ENCODE measurements at regions not wholly inside any gene's neighbourhood (a gene's known extent, or its start where the extent isn't known, plus 50 kb on each side); places are given as distances from the start of the nearest gene placed in this dataset.

- no peak for DNase-seq (ENCODE audit: low read depth in 6 of 9, low spot score in 9 of 9)
- no peak overlapping the region for H3K27ac ChIP-seq (ENCODE audit: low read depth in 1 of 2, low read length in 1 of 2)
- H3K4me3 ChIP-seq (ENCODE audit: low read length in 2 of 2): no peak overlapping the region
- no peaks in the 10 kb centered on the region for H3K36me3 ChIP-seq (ENCODE audit: control insufficient read depth in 2 of 2, insufficient read depth in 2 of 2, low read length in 1 of 2)
- no peaks in the 10 kb centered on the region for H3K27me3 ChIP-seq (ENCODE audit: control insufficient read depth in 2 of 2, insufficient read depth in 1 of 2, low read length in 1 of 2)
- H3K4me1 ChIP-seq (ENCODE audit: control insufficient read depth in 2 of 2, insufficient read depth in 2 of 2, low read length in 2 of 2): no peaks in the 10 kb centered on the region
- no peaks in the 10 kb centered on the region for H3K9me3 ChIP-seq (ENCODE audit: control insufficient read depth in 2 of 2, insufficient read depth in 1 of 2, low read length in 1 of 2)
Measured at GRCh38 chr7:69254643-69255042, 343.6 kb upstream of the AUTS2 start.

- no peaks in the 10 kb centered on the region for H3K36me3 ChIP-seq (ENCODE audit: control insufficient read depth in 2 of 2, insufficient read depth in 2 of 2, low read length in 1 of 2)
- WGBS: 41% methylated on average over 12 of the region's 12 CpGs
- no peak for DNase-seq (ENCODE audit: low read depth in 6 of 9, low spot score in 9 of 9)
- H3K27me3 ChIP-seq (ENCODE audit: control insufficient read depth in 2 of 2, insufficient read depth in 1 of 2, low read length in 1 of 2): no peaks in the 10 kb centered on the region
- H3K4me3 ChIP-seq (ENCODE audit: low read length in 2 of 2): no peak overlapping the region
- no peak overlapping the region for H3K27ac ChIP-seq (ENCODE audit: low read depth in 1 of 2, low read length in 1 of 2)
- H3K9me3 ChIP-seq (ENCODE audit: control insufficient read depth in 2 of 2, insufficient read depth in 1 of 2, low read length in 1 of 2): no peaks in the 10 kb centered on the region
- no peaks in the 10 kb centered on the region for H3K4me1 ChIP-seq (ENCODE audit: control insufficient read depth in 2 of 2, insufficient read depth in 2 of 2, low read length in 2 of 2)
Measured at GRCh38 chr7:69256634-69257081, 341.6 kb upstream of the AUTS2 start.

- Histone ChIP-seq H3K4me3 (ENCODE audit: low read length in 2 of 2) (no peak overlapping the region), H3K9me3 (ENCODE audit: control insufficient read depth in 2 of 2, insufficient read depth in 1 of 2, low read length in 1 of 2) (no peaks in the 10 kb centered on the region), H3K4me1 (ENCODE audit: control insufficient read depth in 2 of 2, insufficient read depth in 2 of 2, low read length in 2 of 2) (no peaks in the 10 kb centered on the region), H3K36me3 (ENCODE audit: control insufficient read depth in 2 of 2, insufficient read depth in 2 of 2, low read length in 1 of 2) (no peaks in the 10 kb centered on the region), H3K27me3 (ENCODE audit: control insufficient read depth in 2 of 2, insufficient read depth in 1 of 2, low read length in 1 of 2) (no peaks in the 10 kb centered on the region), H3K27ac (ENCODE audit: low read depth in 1 of 2, low read length in 1 of 2) (no peak overlapping the region)
- 95% methylated on average over 2 of the region's 2 CpGs for WGBS
- DNase-seq (ENCODE audit: low read depth in 6 of 9, low spot score in 9 of 9): no peak
Measured at GRCh38 chr7:69257592-69257991, 340.7 kb upstream of the AUTS2 start.

- Histone ChIP-seq H3K36me3 (ENCODE audit: control insufficient read depth in 2 of 2, insufficient read depth in 2 of 2, low read length in 1 of 2) (no peaks in the 10 kb centered on the region), H3K4me1 (ENCODE audit: control insufficient read depth in 2 of 2, insufficient read depth in 2 of 2, low read length in 2 of 2) (no peaks in the 10 kb centered on the region), H3K27ac (ENCODE audit: low read depth in 1 of 2, low read length in 1 of 2) (no peak overlapping the region), H3K27me3 (ENCODE audit: control insufficient read depth in 2 of 2, insufficient read depth in 1 of 2, low read length in 1 of 2) (no peaks in the 10 kb centered on the region), H3K4me3 (ENCODE audit: low read length in 2 of 2) (no peak overlapping the region), H3K9me3 (ENCODE audit: control insufficient read depth in 2 of 2, insufficient read depth in 1 of 2, low read length in 1 of 2) (no peaks in the 10 kb centered on the region)
- 93% methylated on average over 2 of the region's 2 CpGs for WGBS
- no peak for DNase-seq (ENCODE audit: low read depth in 6 of 9, low spot score in 9 of 9)
Measured at GRCh38 chr7:69259445-69259844, 338.8 kb upstream of the AUTS2 start.

- Histone ChIP-seq H3K4me3 (ENCODE audit: low read length in 2 of 2) (no peak overlapping the region), H3K36me3 (ENCODE audit: control insufficient read depth in 2 of 2, insufficient read depth in 2 of 2, low read length in 1 of 2) (no peaks in the 10 kb centered on the region), H3K9me3 (ENCODE audit: control insufficient read depth in 2 of 2, insufficient read depth in 1 of 2, low read length in 1 of 2) (no peaks in the 10 kb centered on the region), H3K27me3 (ENCODE audit: control insufficient read depth in 2 of 2, insufficient read depth in 1 of 2, low read length in 1 of 2) (no peaks in the 10 kb centered on the region), H3K4me1 (ENCODE audit: control insufficient read depth in 2 of 2, insufficient read depth in 2 of 2, low read length in 2 of 2) (no peaks in the 10 kb centered on the region), H3K27ac (ENCODE audit: low read depth in 1 of 2, low read length in 1 of 2) (no peak overlapping the region)
- 98% methylated on average over 4 of the region's 4 CpGs for WGBS
- DNase-seq (ENCODE audit: low read depth in 6 of 9, low spot score in 9 of 9): no peak
Measured at GRCh38 chr7:69260023-69260422, 338.3 kb upstream of the AUTS2 start.

- no peak for DNase-seq (ENCODE audit: low read depth in 6 of 9, low spot score in 9 of 9)
- H3K27me3 ChIP-seq (ENCODE audit: control insufficient read depth in 2 of 2, insufficient read depth in 1 of 2, low read length in 1 of 2): no peaks in the 10 kb centered on the region
Measured at GRCh38 chr7:69263550-69263949, 334.7 kb upstream of the AUTS2 start.

GRCh38 chr7:69269806-69270205 lies 328.5 kb upstream of the AUTS2 start:
- DNase-seq (ENCODE audit: low read depth in 6 of 9, low spot score in 9 of 9): no peak
- 86% methylated on average over 4 of the region's 4 CpGs for WGBS
- H3K9me3 ChIP-seq (ENCODE audit: control insufficient read depth in 2 of 2, insufficient read depth in 1 of 2, low read length in 1 of 2): no peaks in the 10 kb centered on the region
- H3K36me3 ChIP-seq (ENCODE audit: control insufficient read depth in 2 of 2, insufficient read depth in 2 of 2, low read length in 1 of 2): no peaks in the 10 kb centered on the region
- no peaks in the 10 kb centered on the region for H3K27me3 ChIP-seq (ENCODE audit: control insufficient read depth in 2 of 2, insufficient read depth in 1 of 2, low read length in 1 of 2)
- no peaks in the 10 kb centered on the region for H3K4me1 ChIP-seq (ENCODE audit: control insufficient read depth in 2 of 2, insufficient read depth in 2 of 2, low read length in 2 of 2)
- H3K27ac ChIP-seq (ENCODE audit: low read depth in 1 of 2, low read length in 1 of 2): no peak overlapping the region
- no peak overlapping the region for H3K4me3 ChIP-seq (ENCODE audit: low read length in 2 of 2)

More at GRCh38 chr7:69263550-69263949, 334.7 kb upstream of the AUTS2 start:
- Histone ChIP-seq H3K4me1 (ENCODE audit: control insufficient read depth in 2 of 2, insufficient read depth in 2 of 2, low read length in 2 of 2) (no peaks in the 10 kb centered on the region), H3K27ac (ENCODE audit: low read depth in 1 of 2, low read length in 1 of 2) (no peak overlapping the region), H3K36me3 (ENCODE audit: control insufficient read depth in 2 of 2, insufficient read depth in 2 of 2, low read length in 1 of 2) (no peaks in the 10 kb centered on the region), H3K4me3 (ENCODE audit: low read length in 2 of 2) (no peak overlapping the region), H3K9me3 (ENCODE audit: control insufficient read depth in 2 of 2, insufficient read depth in 1 of 2, low read length in 1 of 2) (no peaks in the 10 kb centered on the region)

GRCh38 chr7:69272101-69272500 lies 326.2 kb upstream of the AUTS2 start:
- no peak for DNase-seq (ENCODE audit: low read depth in 6 of 9, low spot score in 9 of 9)
- Histone ChIP-seq H3K27me3 (ENCODE audit: control insufficient read depth in 2 of 2, insufficient read depth in 1 of 2, low read length in 1 of 2) (no peaks in the 10 kb centered on the region), H3K27ac (ENCODE audit: low read depth in 1 of 2, low read length in 1 of 2) (no peak overlapping the region), H3K36me3 (ENCODE audit: control insufficient read depth in 2 of 2, insufficient read depth in 2 of 2, low read length in 1 of 2) (no peaks in the 10 kb centered on the region), H3K9me3 (ENCODE audit: control insufficient read depth in 2 of 2, insufficient read depth in 1 of 2, low read length in 1 of 2) (no peaks in the 10 kb centered on the region), H3K4me1 (ENCODE audit: control insufficient read depth in 2 of 2, insufficient read depth in 2 of 2, low read length in 2 of 2) (no peaks in the 10 kb centered on the region), H3K4me3 (ENCODE audit: low read length in 2 of 2) (no peak overlapping the region)
- WGBS: 93% methylated on average over 1 of the region's 1 CpG

GRCh38 chr7:69276011-69276729 lies 322.1 kb upstream of the AUTS2 start:
- H3K27ac ChIP-seq (ENCODE audit: low read depth in 1 of 2, low read length in 1 of 2): no peak overlapping the region
- 83% methylated on average over 3 of the region's 3 CpGs for WGBS
- H3K36me3 ChIP-seq (ENCODE audit: control insufficient read depth in 2 of 2, insufficient read depth in 2 of 2, low read length in 1 of 2): no peaks in the 10 kb centered on the region
- H3K4me3 ChIP-seq (ENCODE audit: low read length in 2 of 2): no peak overlapping the region
- no peaks in the 10 kb centered on the region for H3K9me3 ChIP-seq (ENCODE audit: control insufficient read depth in 2 of 2, insufficient read depth in 1 of 2, low read length in 1 of 2)
- no peaks in the 10 kb centered on the region for H3K27me3 ChIP-seq (ENCODE audit: control insufficient read depth in 2 of 2, insufficient read depth in 1 of 2, low read length in 1 of 2)
- H3K4me1 ChIP-seq (ENCODE audit: control insufficient read depth in 2 of 2, insufficient read depth in 2 of 2, low read length in 2 of 2): no peaks in the 10 kb centered on the region
- DNase-seq (ENCODE audit: low read depth in 6 of 9, low spot score in 9 of 9): no peak

Data from thymus (tissue), 11 donors.